Lower leg skin (tissue), 3 donors: ENCODE measurements at regions not wholly inside any gene's neighbourhood (a gene's known extent, or its start where the extent isn't known, plus 50 kb on each side); places are given as distances from the start of the nearest gene placed in this dataset.
"Not testable (repeated sequence)": the region's sequence is repeated elsewhere in the genome, so short reads cannot be mapped to it uniquely, and the experiment has no call there.

Experiments
- POLR2A ChIP-seq, 2 donors: fragments of 450-650 bp; IDR thresholded peaks; one replicate each; pipeline ENCODE4 v1.6.1; 2016 to 2017; ENCODE audit warnings: antibody characterized with exemption in 2 of 2, mild to moderate bottlenecking in 1 of 2, moderate library complexity in 1 of 2
- TF ChIP-seq, protein P1 (sequence below), 3 donors: fragments of 450-650 bp; IDR thresholded peaks; one replicate each; pipeline ENCODE4 v1.5.1; 2016; ENCODE audit warnings: antibody characterized with exemption in 3 of 3, mild to moderate bottlenecking in 3 of 3, moderate library complexity in 2 of 3

DNA sequence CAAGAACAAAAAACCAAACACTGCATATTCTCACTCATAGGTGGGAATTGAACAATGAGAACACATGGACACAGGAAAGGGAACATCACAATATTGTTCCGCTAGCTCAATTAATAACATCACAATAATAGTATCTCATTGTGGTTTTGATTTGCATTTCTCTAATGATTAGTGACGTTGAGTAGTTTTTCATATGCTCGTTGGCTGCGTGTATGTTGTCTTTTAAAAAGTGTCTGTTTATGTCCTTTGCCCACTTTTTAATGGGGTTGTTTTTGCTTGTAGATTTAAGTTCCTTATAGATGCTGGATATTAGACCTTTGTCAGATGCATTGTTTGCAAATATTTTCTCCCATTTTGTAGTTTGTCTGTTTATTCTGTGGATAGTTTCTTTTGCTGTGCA lies 312.9 kb downstream of the DOK5 start:
- TF ChIP-seq, protein P1, sequence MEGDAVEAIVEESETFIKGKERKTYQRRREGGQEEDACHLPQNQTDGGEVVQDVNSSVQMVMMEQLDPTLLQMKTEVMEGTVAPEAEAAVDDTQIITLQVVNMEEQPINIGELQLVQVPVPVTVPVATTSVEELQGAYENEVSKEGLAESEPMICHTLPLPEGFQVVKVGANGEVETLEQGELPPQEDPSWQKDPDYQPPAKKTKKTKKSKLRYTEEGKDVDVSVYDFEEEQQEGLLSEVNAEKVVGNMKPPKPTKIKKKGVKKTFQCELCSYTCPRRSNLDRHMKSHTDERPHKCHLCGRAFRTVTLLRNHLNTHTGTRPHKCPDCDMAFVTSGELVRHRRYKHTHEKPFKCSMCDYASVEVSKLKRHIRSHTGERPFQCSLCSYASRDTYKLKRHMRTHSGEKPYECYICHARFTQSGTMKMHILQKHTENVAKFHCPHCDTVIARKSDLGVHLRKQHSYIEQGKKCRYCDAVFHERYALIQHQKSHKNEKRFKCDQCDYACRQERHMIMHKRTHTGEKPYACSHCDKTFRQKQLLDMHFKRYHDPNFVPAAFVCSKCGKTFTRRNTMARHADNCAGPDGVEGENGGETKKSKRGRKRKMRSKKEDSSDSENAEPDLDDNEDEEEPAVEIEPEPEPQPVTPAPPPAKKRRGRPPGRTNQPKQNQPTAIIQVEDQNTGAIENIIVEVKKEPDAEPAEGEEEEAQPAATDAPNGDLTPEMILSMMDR (IDR thresholded peaks at IDR 0.05) = not testable (repeated sequence)
- TF ChIP-seq POLR2A (IDR thresholded peaks at IDR 0.05) = not testable (repeated sequence)
